ENCODE measurements at regions not wholly inside any gene's neighbourhood (a gene's known extent, or its start where the extent isn't known, plus 50 kb on each side); places are given as distances from the start of the nearest gene placed in this dataset.

DNA sequence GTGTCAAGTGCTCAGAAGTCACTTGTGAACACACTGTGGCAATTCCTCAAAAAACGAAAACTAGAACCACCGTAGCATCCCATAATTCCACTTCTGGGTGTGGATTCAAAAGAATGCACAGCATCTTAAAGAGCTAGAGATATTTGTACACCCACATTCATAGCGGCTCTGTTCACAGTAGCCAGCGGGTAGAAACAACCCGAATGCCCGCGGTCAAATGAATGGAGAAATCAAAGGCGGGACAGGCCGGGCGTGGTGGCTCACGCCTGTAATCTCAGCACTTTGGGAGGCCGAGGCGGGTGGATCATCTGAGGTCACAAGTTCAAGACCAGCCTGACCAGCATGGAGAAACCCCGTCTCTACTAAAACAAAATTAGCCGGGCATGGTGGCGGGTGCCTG lies 337.5 kb downstream of the SEC14L1 start:
- TF ChIP-seq POLR2A (IDR thresholded peaks at IDR 0.05) (no peak), CTCF (IDR thresholded peaks at IDR 0.05) (no peak)
